Ureter (tissue), 1 donor: ENCODE measurements at regions not wholly inside any gene's neighbourhood (a gene's known extent, or its start where the extent isn't known, plus 50 kb on each side); places are given as distances from the start of the nearest gene placed in this dataset.

Source experiments
- DNase-seq: peaks from one replicate; pipeline ENCODE4 v3.0.0-alpha.2; 2020; ENCODE audit warnings: low spot score
- donor health status: DM: yes; HTN: yes; CAD: no.

- DNase-seq, result no peak
Observed at GRCh38 chr13:64327505-64328194, 2902.5 kb downstream of the PCDH9 start.

- DNase-seq, result no peak
Observed at GRCh38 chr13:64314331-64314730, 2898.7 kb upstream of the PCDH20 start.

GRCh38 chr13:64311948-64312347 lies 2896.3 kb upstream of the PCDH20 start:
- DNase-seq, result no peak

- DNase-seq, result no peak
Observed at GRCh38 chr13:64311112-64311511, 2895.5 kb upstream of the PCDH20 start.

- no peak for DNase-seq
Observed at GRCh38 chr13:64305246-64305645, 2889.6 kb upstream of the PCDH20 start.

- DNase-seq, result no peak
Observed at GRCh38 chr13:64300239-64300638, 2884.6 kb upstream of the PCDH20 start.

GRCh38 chr13:64293923-64294322 lies 2878.3 kb upstream of the PCDH20 start:
- DNase-seq, result no peak

GRCh38 chr13:64289702-64290101 lies 2874.1 kb upstream of the PCDH20 start:
- no peak for DNase-seq

- no peak for DNase-seq
Observed at GRCh38 chr13:64283926-64284325, 2868.3 kb upstream of the PCDH20 start.

GRCh38 chr13:64278493-64278892 lies 2862.8 kb upstream of the PCDH20 start:
- DNase-seq, result no peak

- no peak for DNase-seq
Observed at GRCh38 chr13:64277097-64277496, 2861.4 kb upstream of the PCDH20 start.

- DNase-seq, result no peak
Observed at GRCh38 chr13:64276232-64276631, 2860.6 kb upstream of the PCDH20 start.

GRCh38 chr13:64274481-64275217 lies 2859.0 kb upstream of the PCDH20 start:
- DNase-seq, result no peak

- DNase-seq, result no peak
Observed at GRCh38 chr13:64273780-64274179, 2858.1 kb upstream of the PCDH20 start.

GRCh38 chr13:64272681-64273080 lies 2857.0 kb upstream of the PCDH20 start:
- DNase-seq, result no peak

- no peak for DNase-seq
Observed at GRCh38 chr13:64266024-64266423, 2850.4 kb upstream of the PCDH20 start.

- DNase-seq, result no peak
Observed at GRCh38 chr13:64263285-64263684, 2847.6 kb upstream of the PCDH20 start.

- no peak for DNase-seq
Observed at GRCh38 chr13:64256751-64257150, 2841.1 kb upstream of the PCDH20 start.

- DNase-seq, result no peak
Observed at GRCh38 chr13:64255988-64256387, 2840.3 kb upstream of the PCDH20 start.

GRCh38 chr13:64248371-64249065 lies 2832.9 kb upstream of the PCDH20 start:
- DNase-seq, result no peak

- no peak for DNase-seq
Observed at GRCh38 chr13:64239372-64239771, 2823.7 kb upstream of the PCDH20 start.

GRCh38 chr13:64234255-64234654 lies 2818.6 kb upstream of the PCDH20 start:
- no peak for DNase-seq

- DNase-seq, result no peak
Observed at GRCh38 chr13:64223016-64223415, 2807.4 kb upstream of the PCDH20 start.
